Activated T-helper 1 cell treated with Interleukin-2 at 50 U/mL for 16 hours (primary cell): ENCODE measurements at regions not wholly inside any gene's neighbourhood (a gene's known extent, or its start where the extent isn't known, plus 50 kb on each side); places are given as distances from the start of the nearest gene placed in this dataset.

Experiments
- DNase-seq: peaks from one replicate; pipeline ENCODE4 v3.0.0-alpha.2; 2020; ENCODE audit warnings: low read depth

DNA sequence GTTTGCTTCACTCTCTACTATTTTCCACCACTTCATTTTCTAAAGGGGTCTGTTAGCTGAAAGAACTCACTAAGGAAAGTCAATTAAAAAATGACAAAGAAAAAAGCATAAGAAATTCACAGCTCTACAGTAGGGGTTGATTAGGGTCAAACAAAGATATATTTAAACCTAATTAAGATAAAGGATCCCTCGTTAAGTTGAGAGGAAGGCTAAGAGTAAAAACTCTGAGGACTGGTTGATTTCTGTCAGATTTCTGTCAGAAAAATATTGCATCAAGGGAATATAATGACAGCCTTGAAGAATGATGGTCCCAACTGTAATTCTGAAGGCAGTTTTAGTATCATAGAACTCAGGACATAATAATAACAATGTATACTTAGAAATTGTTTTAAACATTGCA lies 218.0 kb downstream of the QDPR start:
- no peak for DNase-seq

DNA sequence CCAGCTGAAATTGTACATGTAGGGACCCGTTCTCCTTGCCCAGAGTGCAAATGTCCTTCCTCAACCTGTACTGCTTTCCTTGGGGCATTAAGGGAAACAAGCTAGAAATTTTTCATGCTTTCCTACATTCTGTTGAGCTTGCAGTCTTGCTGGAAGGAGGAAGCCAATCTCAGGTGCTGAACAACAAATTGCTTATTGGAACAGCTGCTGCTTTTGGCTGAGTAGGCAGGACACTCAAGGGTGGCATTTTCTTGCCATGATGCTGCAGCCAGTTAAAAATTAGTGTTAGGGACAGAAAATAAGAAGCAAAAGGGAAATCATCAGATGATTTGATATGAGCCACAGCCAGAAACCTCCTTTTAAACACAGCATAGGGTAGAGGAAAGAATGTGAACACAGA lies 223.7 kb downstream of the QDPR start:
- no peak for DNase-seq

- no peak for DNase-seq
These were observed 225.0 kb downstream of the QDPR start for GRCh38 chr4:17286752-17287460.

DNA sequence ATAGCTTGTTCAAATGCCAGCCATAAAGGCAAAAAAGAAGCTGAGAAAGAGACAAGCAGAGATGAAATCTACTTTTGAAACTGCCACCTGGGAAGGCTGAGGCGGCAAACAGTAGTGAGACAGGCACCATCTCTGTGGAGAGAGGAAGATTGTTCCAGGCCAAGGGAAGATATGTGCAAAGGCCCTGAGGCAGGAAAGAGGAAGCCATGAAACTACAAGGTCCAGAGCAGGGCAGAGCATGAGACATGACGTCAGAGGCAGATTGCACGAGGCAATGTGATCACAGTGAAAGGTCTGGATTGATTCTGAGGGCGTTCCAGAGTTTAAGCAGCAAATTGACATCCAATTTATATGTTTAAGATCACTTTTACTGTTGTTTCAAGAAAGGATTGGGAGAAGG lies 226.1 kb downstream of the QDPR start:
- DNase-seq: no peak

DNA sequence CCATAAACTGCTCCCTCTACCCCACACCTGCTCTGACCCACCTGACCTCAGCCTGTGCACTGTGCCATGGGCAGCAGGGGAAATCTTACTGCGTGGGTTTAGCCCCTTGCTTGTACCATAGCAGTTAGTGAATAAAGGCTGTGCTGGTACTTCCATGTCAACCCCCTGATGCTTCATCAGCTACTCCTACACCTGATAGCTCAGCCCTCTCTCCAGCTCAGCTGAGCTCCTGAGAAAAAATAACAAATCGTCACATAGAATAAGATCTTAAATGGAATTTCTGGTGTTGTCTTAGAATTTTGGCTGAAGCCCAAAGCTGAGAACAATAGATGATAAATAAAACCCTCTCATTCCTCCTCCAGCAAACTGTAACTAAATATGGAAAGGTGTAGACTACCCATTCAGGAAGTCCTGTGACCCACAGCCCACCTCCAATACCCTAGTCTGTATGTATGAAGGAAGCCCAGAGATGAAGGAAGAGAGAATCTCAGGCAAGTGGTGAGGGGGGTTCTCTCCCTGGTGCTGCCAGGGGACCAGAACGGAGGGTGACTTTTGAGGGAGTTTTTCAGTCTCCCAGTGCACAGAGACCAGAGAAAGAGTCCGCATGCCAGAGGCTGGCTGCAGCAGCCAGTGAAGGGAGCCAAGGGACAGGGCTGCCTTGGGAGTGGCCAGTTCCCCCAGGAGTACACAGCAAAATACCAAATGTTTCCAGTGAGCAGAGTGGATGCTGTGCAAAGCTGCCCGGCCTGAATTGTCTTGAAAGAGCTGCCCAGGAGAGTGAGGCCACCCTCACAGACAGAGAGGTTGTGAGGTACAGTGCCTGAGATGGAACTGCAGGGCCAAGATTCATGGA lies 227.3 kb downstream of the QDPR start:
- no peak for DNase-seq

GRCh38 chr4:17283832-17284231 lies 228.1 kb downstream of the QDPR start:
- no peak for DNase-seq

DNA sequence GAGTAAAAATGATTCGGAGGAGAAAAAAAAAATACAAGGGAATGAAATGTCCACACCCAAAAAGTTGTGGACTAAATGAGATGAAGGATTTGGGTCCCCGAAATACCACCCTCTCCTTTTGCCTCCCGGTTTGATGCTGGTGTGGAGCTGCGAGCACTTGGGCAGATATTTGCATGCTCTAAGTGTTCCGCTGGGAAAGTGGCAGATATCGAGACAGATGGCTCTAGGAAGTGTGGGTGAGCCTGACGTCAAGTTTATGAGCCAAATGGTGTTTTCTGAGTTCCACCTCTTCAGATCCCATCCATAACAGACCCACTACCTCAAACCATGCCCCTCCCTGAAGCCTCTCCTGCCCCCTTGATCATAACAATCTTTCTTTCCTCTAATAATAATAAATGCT lies 228.6 kb downstream of the QDPR start:
- no peak for DNase-seq

DNA sequence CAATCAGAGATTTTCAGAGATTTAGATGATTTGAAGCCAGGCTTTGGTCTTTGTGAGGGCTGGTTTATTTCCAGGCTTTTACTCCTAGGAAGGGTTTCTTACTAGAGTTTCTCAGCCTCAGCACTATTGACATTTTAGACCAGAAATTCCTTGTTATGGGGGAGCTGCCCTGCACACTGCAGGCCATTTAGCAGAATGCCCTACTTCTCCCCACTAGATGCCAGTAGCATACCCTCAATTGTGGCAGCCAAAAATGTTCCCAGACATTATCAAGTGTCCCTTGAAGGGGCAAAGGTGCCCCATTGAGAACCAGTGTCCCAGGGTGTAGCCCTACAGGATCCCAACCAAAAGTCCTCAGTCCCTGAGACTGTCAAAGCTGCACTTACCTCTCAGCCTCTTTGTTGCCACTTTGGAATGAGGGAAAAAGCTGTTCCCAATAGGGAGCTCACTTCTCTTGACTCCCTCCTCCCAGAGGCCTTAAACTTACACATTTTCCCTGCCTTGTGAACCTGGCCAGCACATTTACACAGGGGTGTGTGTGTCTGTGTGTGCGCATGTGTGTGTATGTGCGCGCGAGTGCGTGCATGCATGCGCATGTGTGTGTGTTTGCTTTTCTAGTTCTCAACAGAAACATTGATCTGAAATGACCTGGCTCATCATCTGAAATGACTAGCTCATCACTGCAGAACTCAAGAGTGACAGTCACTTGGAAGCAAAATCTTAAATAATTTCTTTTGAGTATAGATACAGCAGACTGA lies 231.4 kb downstream of the QDPR start:
- no peak for DNase-seq

DNA sequence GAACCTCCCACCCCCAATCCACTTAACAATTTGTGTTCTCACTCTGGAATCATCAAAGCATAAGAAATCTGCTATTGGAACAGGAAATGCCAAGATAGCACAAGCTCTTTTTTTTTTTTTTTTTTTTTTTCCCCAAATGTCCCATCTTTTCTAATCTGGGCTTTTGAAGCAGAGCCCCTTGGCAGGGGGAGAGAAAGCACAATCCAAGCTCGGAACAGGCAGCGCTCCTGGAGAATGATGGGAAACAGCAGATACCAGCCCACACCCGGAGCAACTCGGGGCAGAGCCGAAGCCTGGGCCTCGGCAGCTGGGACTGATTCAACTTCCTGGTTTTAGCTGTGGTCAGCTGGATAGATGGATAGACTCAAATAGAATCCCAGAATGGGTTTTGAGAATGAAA lies 235.1 kb downstream of the QDPR start:
- no peak for DNase-seq

GRCh38 chr4:17275836-17276235 lies 236.1 kb downstream of the QDPR start:
- DNase-seq: no peak

- no peak for DNase-seq
These were observed 238.8 kb downstream of the QDPR start for GRCh38 chr4:17273047-17273446.

GRCh38 chr4:17272154-17272553 lies 239.7 kb downstream of the QDPR start:
- no peak for DNase-seq

- DNase-seq: no peak
These were observed 246.2 kb downstream of the QDPR start for GRCh38 chr4:17265653-17266052.

- no peak for DNase-seq
These were observed 246.8 kb downstream of the QDPR start for GRCh38 chr4:17265139-17265538.

- DNase-seq: no peak
These were observed 251.6 kb downstream of the QDPR start for GRCh38 chr4:17260166-17260907.

- DNase-seq: no peak
These were observed 253.8 kb downstream of the QDPR start for GRCh38 chr4:17258106-17258505.

GRCh38 chr4:17252131-17252530 lies 259.8 kb downstream of the QDPR start:
- DNase-seq: no peak

- DNase-seq: no peak
These were observed 260.8 kb downstream of the QDPR start for GRCh38 chr4:17251101-17251500.

DNA sequence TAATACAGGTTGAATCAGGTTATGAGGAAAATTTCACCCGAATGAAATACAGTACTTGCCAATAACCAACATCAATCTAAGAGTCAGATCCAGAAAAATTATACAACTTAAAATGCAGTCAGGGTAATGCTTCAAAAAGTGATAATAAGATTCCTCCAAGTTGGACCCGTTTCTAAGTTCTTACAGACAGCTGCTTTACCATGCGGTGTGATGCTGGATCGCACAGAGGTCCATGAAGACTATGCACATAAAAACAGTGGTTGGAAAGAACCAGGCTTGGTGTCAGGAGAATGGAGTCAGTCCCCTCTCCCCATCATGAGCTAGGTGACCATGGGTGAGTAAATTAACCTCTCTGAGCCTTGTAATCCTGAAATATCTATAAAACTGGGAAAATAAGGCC lies 261.3 kb downstream of the QDPR start:
- DNase-seq: no peak

DNA sequence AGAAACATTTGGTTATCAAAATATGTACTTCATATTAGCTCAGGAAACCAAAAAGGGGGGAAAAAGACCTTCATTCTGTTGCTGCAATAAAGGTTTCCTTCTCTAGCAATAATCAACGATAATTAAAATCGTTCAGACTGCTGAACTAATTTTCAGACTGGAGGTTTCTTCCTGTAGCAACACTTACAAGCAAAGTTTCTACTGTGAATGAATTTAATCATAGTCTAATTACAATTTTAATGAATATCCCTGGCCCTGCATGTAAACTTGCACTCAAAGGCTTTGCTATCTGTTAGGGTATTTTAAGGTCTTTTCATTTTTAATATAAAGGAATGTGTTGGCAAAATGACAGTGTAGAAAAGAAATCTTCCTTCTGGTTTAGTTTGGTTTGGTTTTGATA lies 265.2 kb downstream of the QDPR start:
- no peak for DNase-seq

GRCh38 chr4:17241835-17242234 lies 270.1 kb downstream of the QDPR start:
- DNase-seq: no peak

DNA sequence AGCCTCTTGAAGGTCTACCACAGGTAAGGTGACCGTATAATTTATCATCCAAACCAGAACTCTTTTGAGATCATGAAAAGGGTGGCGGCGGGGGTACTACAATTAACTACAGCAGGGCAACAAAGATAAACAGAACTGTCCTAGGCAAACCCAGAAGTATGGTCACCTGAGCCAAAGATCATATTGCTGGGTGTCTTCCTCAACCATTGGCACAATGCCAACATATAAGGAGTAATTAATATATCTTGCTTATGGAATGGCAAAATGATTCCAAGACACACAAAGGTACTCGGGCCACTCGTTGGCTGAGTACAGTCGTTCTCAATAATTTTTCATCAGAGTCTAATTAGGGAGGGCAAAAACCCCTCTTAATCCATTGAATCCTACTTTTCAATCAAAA lies 273.3 kb downstream of the QDPR start:
- DNase-seq: no peak
